22Rv1 (cell line): ENCODE measurements at regions not wholly inside any gene's neighbourhood (a gene's known extent, or its start where the extent isn't known, plus 50 kb on each side); places are given as distances from the start of the nearest gene placed in this dataset.
"Not testable (repeated sequence)": the region's sequence is repeated elsewhere in the genome, so short reads cannot be mapped to it uniquely, and the experiment has no call there.

ENCODE experiments used
- H3K27ac ChIP-seq: fragments of 450-650 bp; 2 replicates; pipeline ENCODE4 v1.5.1; 2017
- ZFX ChIP-seq: fragments of 450-650 bp; IDR thresholded peaks from 2 replicates; pipeline ENCODE4 v1.6.1; 2017; ENCODE audit warnings: antibody characterized with exemption, borderline replicate concordance
- TF ChIP-seq, protein P1 (sequence below): fragments of 450-650 bp; IDR thresholded peaks from 2 replicates; pipeline ENCODE4 v1.5.1; 2017; ENCODE audit warnings: mild to moderate bottlenecking

GRCh38 chr7:29701540-29701939, 104.8 kb upstream of the WIPF3 start:
- H3K27ac ChIP-seq: not testable (repeated sequence)

DNA sequence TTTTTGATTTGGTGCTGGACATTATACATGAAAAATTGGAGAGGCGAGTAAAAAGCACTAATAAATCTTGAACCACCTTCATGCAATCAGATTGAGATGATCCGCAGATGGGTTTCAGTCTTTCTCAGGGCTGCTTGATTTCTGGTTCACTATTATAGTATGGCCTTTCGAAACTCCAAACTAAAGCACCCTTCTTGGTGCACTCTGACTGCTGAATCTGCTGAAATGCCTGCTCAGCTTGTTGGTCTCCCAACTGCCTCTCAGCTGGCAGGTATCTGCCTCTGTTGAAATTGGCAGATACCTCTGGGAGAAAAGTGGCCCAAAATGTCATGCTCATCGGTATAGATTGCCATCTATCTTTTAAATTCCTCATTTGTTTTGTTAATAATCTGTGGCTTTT, 102.5 kb upstream of the WIPF3 start:
- not testable (repeated sequence) for H3K27ac ChIP-seq

DNA sequence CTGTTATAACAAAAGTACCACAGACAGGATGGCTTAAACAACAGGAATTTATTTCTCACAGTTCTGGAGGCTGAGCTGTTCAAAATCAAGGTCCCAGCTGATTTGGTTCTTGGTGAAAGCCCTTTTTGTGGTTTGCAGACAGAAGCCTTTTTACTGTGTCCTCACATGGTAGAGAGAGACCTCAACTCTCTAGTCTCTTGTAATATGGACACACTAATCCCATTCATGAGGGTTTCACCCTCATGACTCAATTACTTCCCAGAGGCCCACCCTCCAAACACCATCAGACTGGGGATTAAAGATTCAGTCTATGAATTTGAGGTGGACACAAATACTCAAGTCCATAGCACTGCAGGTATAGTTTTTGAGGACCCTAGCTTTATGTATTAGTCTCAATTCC, 97.3 kb upstream of the WIPF3 start:
- not testable (repeated sequence) for H3K27ac ChIP-seq

DNA sequence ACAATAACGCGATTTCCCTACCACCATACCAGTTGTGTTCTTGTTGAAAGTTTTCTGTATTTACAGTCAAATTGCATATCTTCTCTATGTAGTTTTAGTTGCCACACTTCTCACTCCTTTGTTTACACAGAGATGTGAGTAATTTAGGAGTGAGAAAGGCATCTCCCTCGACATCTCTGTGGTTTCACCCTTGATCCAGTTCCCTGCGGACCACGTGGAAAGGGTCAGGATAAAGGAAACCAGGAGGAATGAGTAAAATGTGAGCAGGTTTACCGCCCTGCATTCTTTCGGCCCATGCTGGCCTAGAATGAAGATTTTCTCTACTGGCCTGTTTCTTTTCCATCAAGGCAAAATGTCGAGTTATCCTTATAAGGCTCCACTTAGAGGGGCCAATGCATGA, 83.2 kb upstream of the WIPF3 start:
- not testable (repeated sequence) for H3K27ac ChIP-seq

- no peak overlapping the region for H3K27ac ChIP-seq
- TF ChIP-seq, protein P1, sequence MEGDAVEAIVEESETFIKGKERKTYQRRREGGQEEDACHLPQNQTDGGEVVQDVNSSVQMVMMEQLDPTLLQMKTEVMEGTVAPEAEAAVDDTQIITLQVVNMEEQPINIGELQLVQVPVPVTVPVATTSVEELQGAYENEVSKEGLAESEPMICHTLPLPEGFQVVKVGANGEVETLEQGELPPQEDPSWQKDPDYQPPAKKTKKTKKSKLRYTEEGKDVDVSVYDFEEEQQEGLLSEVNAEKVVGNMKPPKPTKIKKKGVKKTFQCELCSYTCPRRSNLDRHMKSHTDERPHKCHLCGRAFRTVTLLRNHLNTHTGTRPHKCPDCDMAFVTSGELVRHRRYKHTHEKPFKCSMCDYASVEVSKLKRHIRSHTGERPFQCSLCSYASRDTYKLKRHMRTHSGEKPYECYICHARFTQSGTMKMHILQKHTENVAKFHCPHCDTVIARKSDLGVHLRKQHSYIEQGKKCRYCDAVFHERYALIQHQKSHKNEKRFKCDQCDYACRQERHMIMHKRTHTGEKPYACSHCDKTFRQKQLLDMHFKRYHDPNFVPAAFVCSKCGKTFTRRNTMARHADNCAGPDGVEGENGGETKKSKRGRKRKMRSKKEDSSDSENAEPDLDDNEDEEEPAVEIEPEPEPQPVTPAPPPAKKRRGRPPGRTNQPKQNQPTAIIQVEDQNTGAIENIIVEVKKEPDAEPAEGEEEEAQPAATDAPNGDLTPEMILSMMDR: no peak
- TF ChIP-seq ZFX: no peak
Observed at GRCh38 chr7:29723599-29723998, 82.7 kb upstream of the WIPF3 start.

DNA sequence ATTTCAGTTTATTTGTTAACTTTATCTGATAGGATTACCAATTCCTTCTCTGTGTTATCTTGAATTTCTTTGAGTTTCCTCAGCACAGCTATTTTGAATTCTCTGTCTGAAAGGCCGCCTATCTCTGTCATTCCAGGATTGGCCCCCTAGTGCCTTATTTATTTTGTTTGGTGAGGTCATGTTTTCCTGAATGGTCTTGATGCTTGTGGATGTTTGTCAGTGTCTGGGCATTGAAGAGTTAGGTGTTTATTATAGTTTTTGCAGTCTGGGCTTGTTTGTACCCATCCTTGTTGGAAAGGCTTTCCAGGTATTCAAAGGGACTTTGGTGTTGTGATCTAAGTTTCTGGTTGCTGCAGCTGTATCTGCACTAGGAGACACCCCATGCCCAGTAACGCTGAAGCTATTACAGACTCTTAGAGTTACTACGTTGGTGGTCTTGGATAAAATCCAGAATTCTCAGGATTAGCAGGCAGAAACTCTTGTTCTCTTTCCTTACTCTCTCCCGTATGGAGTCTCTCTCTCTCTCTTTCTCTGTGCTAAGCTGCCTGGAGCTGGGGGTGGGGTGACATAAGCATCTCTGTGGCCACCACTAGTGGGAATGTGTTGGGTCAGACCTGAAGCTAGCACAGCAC, 76.7 kb upstream of the WIPF3 start:
- not testable (repeated sequence) for H3K27ac ChIP-seq

DNA sequence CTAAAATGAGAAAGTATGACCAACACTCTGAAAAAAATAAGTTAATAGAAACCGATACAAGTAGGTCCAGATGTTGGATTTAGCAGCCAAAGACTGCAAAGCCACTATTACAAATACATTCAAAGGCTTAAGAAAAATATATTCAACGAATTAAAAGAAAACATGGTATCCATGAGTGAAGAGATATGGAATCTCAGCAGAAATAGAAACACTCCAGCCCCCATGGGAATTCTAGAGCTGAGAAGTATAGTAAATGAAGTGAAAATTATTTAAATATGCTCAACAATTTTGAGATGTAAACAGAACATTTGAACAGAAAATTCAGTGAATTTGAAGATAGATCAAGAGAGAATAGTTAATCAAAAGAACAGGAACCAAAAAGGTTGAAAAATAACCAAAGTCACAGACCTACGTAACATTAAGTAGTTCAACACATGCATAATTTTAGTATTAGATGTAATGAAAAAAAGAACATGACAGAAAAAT, 72.0 kb upstream of the WIPF3 start:
- H3K27ac ChIP-seq: no peak overlapping the region
- TF ChIP-seq ZFX: no peak
- TF ChIP-seq, protein P1: no peak

- not testable (repeated sequence) for H3K27ac ChIP-seq
Observed at GRCh38 chr7:29747645-29748245, 58.6 kb upstream of the WIPF3 start.

GRCh38 chr7:29748286-29749099, 57.8 kb upstream of the WIPF3 start:
- H3K27ac ChIP-seq: no peak overlapping the region
- TF ChIP-seq ZFX: no peak
- TF ChIP-seq, protein P1: peak; percentile 90

- no peak overlapping the region for H3K27ac ChIP-seq
- TF ChIP-seq, protein P1: no peak
- TF ChIP-seq ZFX: no peak
Observed at GRCh38 chr7:29749701-29750321, 56.5 kb upstream of the WIPF3 start.

DNA sequence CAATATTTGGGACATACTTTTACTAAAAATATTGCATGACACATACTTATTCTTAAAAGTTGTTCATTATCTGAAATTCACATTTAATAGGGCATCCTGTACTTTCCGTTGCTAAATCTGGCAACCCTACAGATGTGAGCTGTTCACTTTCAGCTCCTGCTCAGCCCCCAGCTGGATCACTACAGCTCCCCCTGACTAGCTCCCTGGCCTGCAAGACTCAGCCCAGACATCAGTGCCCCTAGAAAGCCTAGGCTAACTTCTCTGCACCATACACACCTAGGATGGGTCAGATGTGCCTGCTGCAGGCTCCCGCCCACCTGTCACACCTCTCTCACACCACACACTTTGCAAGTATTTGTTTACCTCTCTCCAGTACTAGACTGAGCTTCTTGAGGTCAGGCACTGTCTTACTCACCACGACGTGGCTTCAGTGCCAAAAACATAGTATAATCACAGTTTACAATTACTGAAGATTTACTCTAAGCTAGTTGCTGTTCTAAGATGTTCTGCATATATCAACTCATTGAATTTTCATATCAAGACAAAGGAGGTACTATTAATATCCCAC, 55.9 kb upstream of the WIPF3 start:
- not testable (repeated sequence) for H3K27ac ChIP-seq

DNA sequence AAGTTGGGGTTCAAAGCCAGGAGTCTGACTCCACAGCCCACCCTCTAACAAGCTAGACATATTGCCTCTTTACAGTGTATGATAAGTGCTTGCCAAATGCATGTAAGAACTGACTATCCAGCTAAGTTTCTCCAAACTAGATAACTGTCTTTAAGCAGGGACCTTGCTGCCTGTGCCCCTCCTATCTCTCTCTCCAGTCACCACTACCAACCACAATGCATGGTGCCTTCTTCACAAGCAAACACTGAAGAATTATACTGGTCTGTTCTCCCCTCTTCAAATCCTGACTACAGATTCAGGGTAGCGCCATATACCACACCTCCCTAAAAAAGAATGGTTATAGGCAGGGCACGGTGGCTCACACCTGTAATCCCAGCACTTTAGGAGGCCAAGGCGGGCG, 55.3 kb upstream of the WIPF3 start:
- H3K27ac ChIP-seq: not testable (repeated sequence)
